Effector CD8-positive, alpha-beta T cell (primary cell): ENCODE measurements at regions not wholly inside any gene's neighbourhood (a gene's known extent, or its start where the extent isn't known, plus 50 kb on each side); places are given as distances from the start of the nearest gene placed in this dataset.

Experiments used
- DNase-seq: peaks from one replicate; lab custom pipeline; 2025; lab: John Stamatoyannopoulos, UW

- no peak for DNase-seq
Observed at GRCh38 chr13:103437651-103438050, 371.4 kb upstream of the SLC10A2 start.

- no peak for DNase-seq
Observed at GRCh38 chr13:103436057-103436654, 369.9 kb upstream of the SLC10A2 start.

GRCh38 chr13:103431856-103432255 lies 365.6 kb upstream of the SLC10A2 start:
- DNase-seq: no peak

DNA sequence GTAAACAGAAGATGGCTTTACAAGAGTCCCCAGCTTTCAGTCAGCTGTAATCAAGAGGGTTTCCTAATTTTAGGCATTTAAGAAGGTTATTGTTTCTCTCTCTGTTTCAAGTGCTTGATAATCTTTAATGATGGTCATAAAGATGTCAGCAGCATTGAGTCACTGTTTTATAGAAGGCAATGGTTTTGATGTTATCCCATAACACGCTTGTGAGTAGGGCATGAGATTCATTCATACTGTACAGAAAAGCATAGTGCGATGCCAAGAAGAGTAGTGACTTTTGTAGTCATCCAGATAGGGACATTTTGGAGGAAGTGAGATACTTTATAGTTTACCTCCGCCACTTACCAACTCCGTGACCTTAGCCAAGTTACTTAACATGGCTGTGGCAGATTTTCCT lies 364.2 kb upstream of the SLC10A2 start:
- DNase-seq: no peak

GRCh38 chr13:103410002-103410401 lies 343.8 kb upstream of the SLC10A2 start:
- no peak for DNase-seq

DNA sequence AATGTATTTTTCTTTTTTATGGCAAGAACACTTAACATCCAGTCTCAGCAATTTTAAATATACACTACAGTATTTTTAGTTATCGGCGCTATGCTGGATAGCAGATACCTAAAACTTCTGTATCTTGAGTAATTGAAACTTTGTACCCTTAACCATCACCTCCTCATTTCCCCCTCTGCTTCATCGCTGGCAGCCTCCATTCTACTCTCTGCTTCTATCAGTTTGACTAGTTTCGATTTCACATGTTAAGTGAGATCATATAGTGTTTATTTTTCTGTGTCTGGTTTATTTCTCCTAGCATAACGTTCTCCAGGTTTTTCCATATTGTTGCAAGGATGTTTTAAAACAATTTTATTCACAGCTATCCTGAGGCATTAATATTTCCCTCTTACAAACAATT lies 340.8 kb upstream of the SLC10A2 start:
- no peak for DNase-seq

GRCh38 chr13:103405297-103405696 lies 339.1 kb upstream of the SLC10A2 start:
- no peak for DNase-seq

DNA sequence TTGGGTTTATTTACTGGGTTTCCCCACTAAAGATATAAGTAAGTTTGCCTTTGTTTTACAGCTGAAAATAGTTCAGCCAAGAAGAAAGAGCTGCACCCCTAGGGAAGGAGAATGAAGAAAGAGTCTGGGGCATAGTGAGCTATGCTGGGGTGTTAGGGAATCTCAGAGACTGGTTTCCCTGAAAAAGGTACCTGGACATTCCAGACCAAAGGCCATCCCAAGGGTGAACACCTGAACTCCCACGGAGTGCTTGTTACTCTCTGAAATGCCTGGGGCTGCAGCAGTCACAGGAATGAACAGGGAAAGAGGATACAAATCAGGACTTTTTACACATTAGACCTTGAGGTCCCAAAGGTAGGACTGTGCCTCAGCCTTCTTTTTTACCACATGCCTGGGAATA lies 337.6 kb upstream of the SLC10A2 start:
- DNase-seq: no peak

- no peak for DNase-seq
Observed at GRCh38 chr13:103403148-103403740, 337.0 kb upstream of the SLC10A2 start.

GRCh38 chr13:103395139-103395538 lies 328.9 kb upstream of the SLC10A2 start:
- no peak for DNase-seq

GRCh38 chr13:103394618-103395017 lies 328.4 kb upstream of the SLC10A2 start:
- DNase-seq: no peak

- no peak for DNase-seq
Observed at GRCh38 chr13:103391936-103392335, 325.7 kb upstream of the SLC10A2 start.

DNA sequence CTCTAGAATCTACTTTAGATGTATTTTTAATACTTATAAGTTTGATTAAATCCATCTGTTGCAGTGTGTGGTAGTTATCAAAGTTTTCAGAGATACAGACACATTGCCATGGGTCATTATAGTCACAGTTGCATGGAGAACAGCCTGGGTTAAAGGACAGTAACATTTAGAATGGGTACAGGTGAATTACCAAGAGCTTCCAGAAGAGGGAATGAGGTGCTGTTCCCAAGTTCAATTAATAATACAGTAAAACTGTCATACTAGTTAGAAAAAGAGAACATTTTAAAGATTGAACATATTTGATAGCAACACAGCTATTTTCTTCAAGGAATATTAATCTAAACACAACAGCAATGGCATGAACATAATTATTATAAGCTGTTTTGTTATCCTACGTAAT lies 322.6 kb upstream of the SLC10A2 start:
- no peak for DNase-seq

DNA sequence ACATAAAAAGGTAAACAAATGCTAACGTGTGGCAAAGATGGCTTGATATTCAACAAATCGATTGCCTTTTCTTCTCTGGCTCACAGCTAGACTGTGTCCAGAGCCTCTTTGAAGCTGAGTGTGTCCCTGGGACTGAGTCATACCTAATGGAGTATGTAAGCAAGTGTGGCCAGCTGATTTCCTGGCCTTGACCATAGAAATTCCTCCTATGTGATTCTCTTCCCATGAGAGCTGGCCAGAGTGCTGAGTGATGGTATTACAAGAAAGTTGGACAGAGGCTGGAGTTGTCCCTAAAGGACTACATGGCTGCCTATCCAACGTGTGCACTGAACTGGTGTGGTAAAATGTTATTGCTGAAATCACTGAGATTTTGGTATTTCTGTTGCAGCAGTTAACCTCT lies 320.1 kb upstream of the SLC10A2 start:
- no peak for DNase-seq

DNA sequence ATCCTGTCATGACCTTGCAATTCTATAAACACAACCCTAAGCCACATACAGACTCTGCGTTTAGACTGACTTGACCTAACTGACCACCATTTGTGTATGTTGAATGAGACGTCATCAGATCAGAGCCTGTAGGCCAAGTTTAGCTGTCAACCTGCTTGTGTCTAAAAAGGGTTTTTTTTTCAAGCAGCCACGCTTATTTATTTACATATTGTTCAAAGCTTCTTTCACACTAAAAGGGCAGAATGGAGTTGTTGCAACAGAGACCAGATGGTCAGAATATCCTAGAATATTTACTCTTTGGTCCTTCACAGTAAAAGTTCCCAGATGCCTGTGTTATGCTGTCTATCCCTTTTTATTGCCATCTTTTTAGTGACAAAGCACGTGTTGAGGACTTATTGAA lies 307.7 kb upstream of the SLC10A2 start:
- no peak for DNase-seq

DNA sequence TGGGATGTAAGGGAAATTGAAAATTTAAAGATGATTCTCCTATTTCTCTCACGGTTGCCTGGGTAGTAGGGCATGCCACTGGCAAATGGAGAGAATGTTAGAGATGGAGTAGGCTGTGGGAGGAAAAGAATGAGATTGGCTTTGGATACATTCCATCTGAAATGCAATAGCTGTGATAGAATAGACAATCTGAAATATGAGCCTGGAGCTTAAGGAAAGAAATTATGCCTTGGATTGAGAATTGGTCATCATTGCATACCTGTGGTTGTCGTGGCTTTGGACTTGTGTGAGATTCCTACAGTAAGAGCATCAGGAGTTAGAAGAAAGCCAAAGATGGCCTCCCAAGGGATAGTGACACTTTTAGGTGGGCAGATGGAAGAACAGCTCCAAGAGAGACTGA lies 305.1 kb upstream of the SLC10A2 start:
- DNase-seq: no peak

DNA sequence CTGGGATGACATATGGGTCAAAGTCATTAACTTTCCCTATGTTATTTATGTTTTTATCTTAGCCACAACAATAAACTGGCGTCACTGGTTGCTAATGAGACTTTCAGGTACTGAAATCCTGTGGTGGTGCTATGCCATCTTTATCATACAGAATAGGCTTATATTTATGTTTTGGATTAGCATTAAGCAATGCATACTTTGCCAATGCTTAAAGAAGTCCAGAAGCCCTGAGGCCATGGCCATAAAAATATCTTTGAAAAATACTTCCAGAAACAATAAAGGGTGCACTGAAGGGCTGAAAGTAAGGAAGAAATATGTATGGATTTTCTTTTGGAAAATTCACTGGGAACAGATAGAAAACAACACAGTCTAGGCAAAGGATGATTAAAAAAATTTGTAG lies 304.6 kb upstream of the SLC10A2 start:
- no peak for DNase-seq

DNA sequence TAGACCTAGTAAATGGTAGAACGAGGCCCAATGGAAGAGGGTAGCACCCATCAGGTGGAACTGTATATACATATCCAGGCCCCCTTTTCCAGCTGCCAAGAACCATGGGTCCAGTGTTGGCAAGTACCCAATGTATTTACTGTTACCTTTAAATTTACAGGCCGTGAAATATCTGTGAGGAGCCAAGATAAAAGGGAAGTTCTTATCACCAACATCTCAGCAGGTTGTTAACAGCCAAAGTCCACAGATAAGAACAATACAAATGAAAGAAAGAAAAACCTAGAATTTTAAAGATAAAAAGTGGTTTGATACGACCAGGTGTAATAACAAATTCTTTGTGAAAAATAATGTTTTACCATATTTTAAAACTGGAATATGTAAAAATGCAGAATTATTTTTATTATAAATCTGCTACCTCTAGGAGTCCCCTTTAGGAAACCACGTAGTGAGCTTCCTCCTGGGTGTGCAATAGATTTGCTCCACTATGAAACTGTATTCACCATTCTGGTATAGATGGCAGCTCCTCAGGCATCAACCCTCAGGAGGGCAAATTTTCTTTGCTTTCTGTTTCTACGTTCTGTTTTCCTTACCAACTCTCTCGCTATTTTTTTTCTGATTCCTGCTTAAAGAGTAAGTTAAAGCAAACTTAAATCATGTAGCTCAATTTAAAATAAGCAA lies 292.2 kb upstream of the SLC10A2 start:
- DNase-seq: no peak

DNA sequence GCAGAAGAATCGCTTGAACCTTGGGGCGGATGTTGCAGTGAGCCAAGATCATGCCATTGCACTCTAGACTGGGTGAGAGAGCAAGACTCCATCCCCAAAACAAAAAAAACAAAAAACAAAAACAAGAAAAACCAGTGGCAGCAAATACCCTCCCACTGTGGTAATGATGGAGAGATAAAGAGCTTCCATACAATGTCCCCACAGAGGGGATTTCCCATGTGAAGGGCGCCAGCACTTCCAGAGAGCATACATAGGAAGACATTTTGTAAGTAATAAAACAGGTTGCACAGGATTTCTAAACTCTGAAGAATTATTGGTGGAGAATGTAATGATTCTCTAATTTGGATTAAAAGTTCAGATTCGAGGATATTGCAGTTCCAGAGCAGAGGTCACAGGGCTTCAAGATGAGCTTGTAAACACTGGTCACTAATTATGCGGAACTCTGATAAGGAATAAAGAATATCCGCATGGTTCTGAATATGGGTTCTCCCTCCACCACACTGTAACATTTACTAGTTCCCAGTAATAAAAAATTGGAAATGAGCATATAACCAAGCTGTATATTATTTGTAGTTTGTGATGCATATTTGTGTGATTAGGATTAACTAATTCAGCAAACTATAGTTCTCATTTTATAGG lies 290.1 kb upstream of the SLC10A2 start:
- no peak for DNase-seq

DNA sequence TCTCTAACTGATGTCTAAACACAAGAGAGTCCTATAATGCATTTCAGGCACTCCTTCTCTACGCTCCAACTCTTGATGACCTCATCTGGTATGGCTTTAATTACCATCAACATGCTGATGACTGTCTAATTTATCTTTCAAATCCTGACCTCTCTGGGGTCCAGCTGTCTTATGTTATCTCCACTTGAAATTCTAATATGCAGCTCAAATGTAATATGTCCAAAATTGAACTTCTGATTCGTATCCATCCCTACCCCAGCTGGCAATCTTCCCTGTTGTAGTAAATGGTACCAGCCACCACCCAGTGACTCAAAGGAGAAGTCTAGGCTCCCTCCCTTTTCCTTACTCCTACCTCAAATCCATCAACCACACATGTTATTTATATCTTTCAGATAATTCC lies 288.0 kb upstream of the SLC10A2 start:
- no peak for DNase-seq

GRCh38 chr13:103351035-103351828 lies 285.0 kb upstream of the SLC10A2 start:
- no peak for DNase-seq

DNA sequence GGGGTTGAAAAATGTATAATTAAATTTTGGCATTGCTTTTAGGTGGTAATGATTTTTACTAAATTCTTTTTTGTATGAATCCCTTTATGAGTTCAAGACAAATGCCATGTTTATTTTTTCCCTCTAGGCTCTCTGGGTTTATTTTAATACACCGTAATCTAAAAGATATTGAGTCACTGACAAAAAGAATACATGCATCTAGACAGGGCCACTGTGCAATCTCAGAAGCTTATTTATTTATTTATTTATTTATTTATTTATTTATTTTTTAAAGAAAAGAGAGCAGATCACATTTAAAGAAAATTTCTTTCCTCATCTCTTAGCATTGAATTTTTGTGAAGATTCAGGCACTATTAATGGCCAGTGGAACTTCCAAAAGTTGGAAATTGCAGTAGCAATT lies 283.9 kb upstream of the SLC10A2 start:
- DNase-seq: no peak
